ENCODE measurements at regions not wholly inside any gene's neighbourhood (a gene's known extent, or its start where the extent isn't known, plus 50 kb on each side); places are given as distances from the start of the nearest gene placed in this dataset.

- Histone ChIP-seq H3K27me3 (ENCODE audit: insufficient read depth, poor library complexity, severe bottlenecking) (no peaks in the 10 kb centered on the region), H3K9me3 (ENCODE audit: severe bottlenecking) (no peaks in the 10 kb centered on the region), H3K4me1 (ENCODE audit: insufficient read depth, poor library complexity, severe bottlenecking) (no peaks in the 10 kb centered on the region), H3K4me3 (ENCODE audit: severe bottlenecking) (no peak overlapping the region), H3K27ac (ENCODE audit: poor library complexity, severe bottlenecking) (no peak overlapping the region), H3K36me3 (ENCODE audit: low read depth) (no peaks in the 10 kb centered on the region)
- ATAC-seq (ENCODE audit: low read depth), result no peak
- TF ChIP-seq CTCF (IDR thresholded peaks at IDR 0.05; ENCODE audit: poor library complexity, severe bottlenecking), result no peak
- DNase-seq (ENCODE audit: low spot score), result no peak
These were observed 238.1 kb upstream of the AGA start for GRCh38 chr4:177680308-177680707.

GRCh38 chr4:177681902-177682301 lies 239.7 kb upstream of the AGA start:
- ATAC-seq (ENCODE audit: low read depth) (peak; percentile 50; the same call in 1 of the 3 replicates), DNase-seq (ENCODE audit: low spot score) (no peak)
- no peak overlapping the region for H3K27ac ChIP-seq (ENCODE audit: poor library complexity, severe bottlenecking)
- H3K9me3 ChIP-seq (ENCODE audit: severe bottlenecking), result no peaks in the 10 kb centered on the region
- no peak for TF ChIP-seq CTCF (IDR thresholded peaks at IDR 0.05; ENCODE audit: poor library complexity, severe bottlenecking)
- no peak overlapping the region for H3K4me3 ChIP-seq (ENCODE audit: severe bottlenecking)
- no peaks in the 10 kb centered on the region for H3K36me3 ChIP-seq (ENCODE audit: low read depth)
- no peaks in the 10 kb centered on the region for H3K4me1 ChIP-seq (ENCODE audit: insufficient read depth, poor library complexity, severe bottlenecking)
- H3K27me3 ChIP-seq (ENCODE audit: insufficient read depth, poor library complexity, severe bottlenecking), result no peaks in the 10 kb centered on the region

GRCh38 chr4:177687117-177687516 lies 244.9 kb upstream of the AGA start:
- no peak for TF ChIP-seq CTCF (IDR thresholded peaks at IDR 0.05; ENCODE audit: poor library complexity, severe bottlenecking)
- no peak overlapping the region for H3K4me3 ChIP-seq (ENCODE audit: severe bottlenecking)
- H3K27ac ChIP-seq (ENCODE audit: poor library complexity, severe bottlenecking), result no peak overlapping the region
- H3K9me3 ChIP-seq (ENCODE audit: severe bottlenecking), result no peaks in the 10 kb centered on the region
- H3K36me3 ChIP-seq (ENCODE audit: low read depth), result no peaks in the 10 kb centered on the region
- DNase-seq (ENCODE audit: low spot score) (no peak), ATAC-seq (ENCODE audit: low read depth) (no peak)
- no peaks in the 10 kb centered on the region for H3K4me1 ChIP-seq (ENCODE audit: insufficient read depth, poor library complexity, severe bottlenecking)
- no peaks in the 10 kb centered on the region for H3K27me3 ChIP-seq (ENCODE audit: insufficient read depth, poor library complexity, severe bottlenecking)

- Histone ChIP-seq H3K27ac (ENCODE audit: poor library complexity, severe bottlenecking) (no peak overlapping the region), H3K36me3 (ENCODE audit: low read depth) (no peaks in the 10 kb centered on the region), H3K9me3 (ENCODE audit: severe bottlenecking) (no peaks in the 10 kb centered on the region), H3K27me3 (ENCODE audit: insufficient read depth, poor library complexity, severe bottlenecking) (no peaks in the 10 kb centered on the region), H3K4me1 (ENCODE audit: insufficient read depth, poor library complexity, severe bottlenecking) (no peaks in the 10 kb centered on the region), H3K4me3 (ENCODE audit: severe bottlenecking) (no peak overlapping the region)
- DNase-seq (ENCODE audit: low spot score) (no peak), ATAC-seq (ENCODE audit: low read depth) (no peak)
- TF ChIP-seq CTCF (IDR thresholded peaks at IDR 0.05; ENCODE audit: poor library complexity, severe bottlenecking), result no peak
These were observed 250.7 kb upstream of the AGA start for GRCh38 chr4:177692907-177693306.

GRCh38 chr4:177696438-177696966 lies 254.3 kb upstream of the AGA start:
- ATAC-seq (ENCODE audit: low read depth) (no peak), DNase-seq (ENCODE audit: low spot score) (no peak)
- H3K36me3 ChIP-seq (ENCODE audit: low read depth), result no peaks in the 10 kb centered on the region
- no peaks in the 10 kb centered on the region for H3K9me3 ChIP-seq (ENCODE audit: severe bottlenecking)
- TF ChIP-seq CTCF (IDR thresholded peaks at IDR 0.05; ENCODE audit: poor library complexity, severe bottlenecking), result no peak
- H3K4me1 ChIP-seq (ENCODE audit: insufficient read depth, poor library complexity, severe bottlenecking), result peaks cover 13% of the 10 kb centered on the region
- H3K27me3 ChIP-seq (ENCODE audit: insufficient read depth, poor library complexity, severe bottlenecking), result no peaks in the 10 kb centered on the region
- H3K27ac ChIP-seq (ENCODE audit: poor library complexity, severe bottlenecking), result no peak overlapping the region
- H3K4me3 ChIP-seq (ENCODE audit: severe bottlenecking), result no peak overlapping the region

All from RWPE2 (cell line).